SHP77 treated with DMSO at 0.1 percent for 48 hours (cell line): ENCODE measurements at regions not wholly inside any gene's neighbourhood (a gene's known extent, or its start where the extent isn't known, plus 50 kb on each side); places are given as distances from the start of the nearest gene placed in this dataset.

Experiments
- DNase-seq: peaks from one replicate; lab custom pipeline; 2025; lab: John Stamatoyannopoulos, UW

DNA sequence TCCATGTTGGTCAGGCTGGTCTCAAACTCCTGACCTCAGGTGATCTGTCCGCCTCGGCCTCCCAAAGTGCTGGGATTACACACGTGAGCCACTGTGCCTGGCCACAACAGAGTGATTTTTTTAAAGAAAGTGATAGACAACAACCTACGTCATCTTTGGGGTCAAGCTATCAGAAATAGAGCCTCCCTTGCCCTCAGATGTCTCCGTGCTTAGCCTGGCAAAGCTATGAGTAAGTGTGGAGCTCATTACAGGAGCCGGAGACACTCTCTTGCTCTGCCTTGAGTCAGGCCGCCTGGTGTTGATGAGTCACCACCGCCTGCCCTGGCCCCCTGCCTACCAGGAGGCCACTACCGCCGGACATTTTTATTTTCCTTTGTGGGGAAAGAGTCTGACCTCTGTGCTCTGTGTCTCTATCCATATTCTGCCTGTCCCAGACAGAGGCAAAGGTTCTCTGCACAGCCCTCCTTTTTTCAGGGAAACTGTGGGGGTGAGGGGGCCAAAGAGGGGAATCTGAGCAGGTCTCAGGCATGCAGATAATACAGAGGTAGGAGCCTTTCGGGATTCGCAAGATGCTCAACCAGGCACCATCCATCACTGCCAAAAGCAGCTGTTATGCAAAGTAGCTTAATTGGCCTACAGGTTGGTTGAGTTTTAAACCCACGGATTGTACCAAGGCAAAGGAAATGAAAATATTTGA is 123.7 kb upstream of the CPEB4 start:
- peak; percentile 56 for DNase-seq

DNA sequence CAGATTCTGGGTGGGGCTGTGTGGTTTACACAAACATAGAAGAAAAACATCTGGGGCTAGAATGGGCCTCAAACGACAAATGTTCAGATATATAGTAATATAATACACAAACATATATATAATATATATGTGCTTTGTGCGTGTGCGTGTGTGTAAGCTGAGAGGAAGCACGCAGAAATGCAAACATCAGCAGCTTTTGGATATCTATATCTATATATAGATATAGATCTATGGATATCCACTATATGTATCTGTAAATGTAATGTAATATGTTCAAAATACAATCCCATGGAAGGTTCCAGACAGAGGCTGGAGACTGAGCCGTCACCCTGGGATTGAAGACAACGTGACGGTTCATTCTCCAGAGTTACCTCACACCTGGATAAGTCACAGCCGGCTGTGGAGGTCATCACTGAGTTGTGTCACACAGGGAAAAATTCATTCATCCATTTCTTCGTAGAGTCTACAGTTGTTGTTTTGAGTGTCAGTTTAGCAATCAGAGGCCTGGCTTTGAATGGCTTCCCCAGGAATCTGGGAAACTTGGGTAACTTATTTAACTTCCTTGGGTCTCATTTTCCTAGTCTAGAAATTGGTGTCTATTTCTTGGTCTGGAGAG is 123.0 kb upstream of the CPEB4 start:
- no peak for DNase-seq

- DNase-seq: no peak
Measured at GRCh38 chr5:173765661-173766060, 122.5 kb upstream of the CPEB4 start.

DNA sequence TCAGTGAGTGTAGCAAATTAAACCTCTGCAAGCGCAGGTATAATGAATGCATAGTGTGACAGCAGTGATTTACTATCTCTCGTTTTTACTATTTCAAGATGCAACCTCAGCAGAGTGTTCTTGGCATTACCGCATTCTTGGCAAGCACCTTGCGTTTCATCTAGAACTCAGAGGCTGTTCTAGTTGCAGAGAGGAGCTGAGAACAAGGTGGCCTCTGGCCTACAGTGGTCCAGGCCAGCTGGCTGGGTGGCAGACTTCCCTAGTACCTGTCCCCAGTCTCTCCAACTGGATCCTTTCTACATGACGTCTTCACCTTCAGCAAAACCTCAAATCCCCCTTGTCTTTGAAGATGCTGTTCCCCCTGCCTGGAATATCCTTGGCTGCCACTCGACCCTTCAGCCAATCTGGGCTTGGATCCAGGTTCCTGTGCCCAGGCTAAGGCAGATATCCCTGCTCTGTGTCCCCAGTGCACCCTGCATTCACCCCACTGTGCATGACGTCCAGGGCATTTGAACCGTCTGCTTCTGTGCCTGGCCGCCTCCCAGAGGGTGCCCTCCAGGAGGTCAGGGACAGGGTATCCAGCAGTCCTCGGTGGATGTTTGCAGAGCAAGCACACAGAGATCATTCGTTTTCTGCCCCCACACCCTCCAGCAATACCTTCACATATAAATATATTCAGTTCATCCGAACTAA is 120.4 kb upstream of the CPEB4 start:
- no peak for DNase-seq

GRCh38 chr5:173768267-173768806 is 119.8 kb upstream of the CPEB4 start:
- no peak for DNase-seq

DNA sequence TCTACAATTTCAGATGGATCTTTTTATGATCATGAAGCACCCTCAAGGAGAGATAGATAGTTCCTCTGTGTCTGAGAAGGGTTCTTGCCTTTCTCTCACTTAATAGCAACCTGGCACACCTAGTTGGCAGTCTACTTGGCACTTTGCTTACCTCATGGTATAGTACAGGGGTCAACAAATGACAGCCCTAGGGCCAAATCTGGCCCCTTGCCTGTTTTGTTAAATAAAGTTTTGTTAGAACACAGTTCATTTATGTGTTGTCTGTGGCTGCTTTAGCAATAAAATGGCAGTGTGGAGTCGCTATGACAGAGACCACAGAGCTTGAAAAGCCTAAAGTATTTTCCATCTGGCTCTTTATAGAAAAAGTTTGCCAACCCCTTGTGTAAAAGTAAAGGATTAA is 119.3 kb upstream of the CPEB4 start:
- no peak for DNase-seq

DNA sequence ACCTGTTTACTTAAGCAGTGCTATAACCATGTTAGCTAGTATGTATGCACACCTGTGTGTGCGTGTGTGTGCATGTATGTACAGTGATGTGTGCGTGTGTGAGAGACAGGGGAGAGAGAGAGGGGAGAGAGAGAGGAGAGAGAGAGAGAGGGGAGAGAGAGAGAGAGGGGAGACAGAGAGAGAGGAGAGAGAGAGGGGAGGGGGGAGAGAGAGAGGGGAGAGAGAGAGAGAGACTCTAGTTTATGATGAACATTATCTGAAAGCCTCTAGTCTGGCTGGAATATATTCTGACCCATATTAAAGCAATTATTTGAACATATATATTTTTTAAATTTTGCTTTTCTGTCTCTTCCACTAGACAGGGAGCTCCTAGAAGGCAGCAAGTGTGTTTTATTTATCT is 117.5 kb upstream of the CPEB4 start:
- no peak for DNase-seq

GRCh38 chr5:173771121-173771724 is 116.9 kb upstream of the CPEB4 start:
- no peak for DNase-seq

GRCh38 chr5:173771725-173772383 is 116.3 kb upstream of the CPEB4 start:
- DNase-seq: no peak

DNA sequence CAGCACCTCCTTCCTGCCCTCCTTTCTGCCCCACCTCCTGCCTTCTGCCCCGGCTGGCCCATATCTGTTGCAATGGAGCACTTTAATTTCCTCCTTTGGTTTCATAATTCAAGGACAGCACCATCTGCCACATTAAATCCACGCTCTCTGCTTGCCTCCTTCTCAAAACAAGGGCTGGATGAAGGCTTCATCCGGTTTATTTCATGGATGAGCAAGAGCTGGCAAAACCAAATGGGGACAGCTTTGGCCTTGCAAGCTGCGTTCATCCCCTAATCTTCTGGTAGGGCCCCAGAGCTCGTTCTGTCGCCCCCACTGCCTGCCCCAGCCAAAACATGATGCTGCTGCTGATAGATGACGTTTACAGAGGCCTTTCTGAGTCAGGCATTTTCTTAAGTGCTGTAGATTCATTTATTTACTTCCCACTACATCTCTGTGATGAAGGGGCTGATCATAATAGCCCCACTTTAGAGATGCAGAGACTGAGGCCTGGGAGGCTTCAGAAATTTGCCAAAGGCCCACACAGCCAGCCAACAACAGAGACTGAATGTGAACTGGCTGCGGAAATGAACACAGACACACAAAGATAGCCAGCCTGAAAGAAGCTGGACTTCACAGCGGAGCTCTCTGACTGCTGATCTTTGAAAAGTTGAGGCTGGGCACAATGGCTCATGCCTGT is 115.6 kb upstream of the CPEB4 start:
- no peak for DNase-seq

- DNase-seq: no peak
Measured at GRCh38 chr5:173774271-173774761, 113.8 kb upstream of the CPEB4 start.

GRCh38 chr5:173775261-173776197 is 112.6 kb upstream of the CPEB4 start:
- DNase-seq: no peak

DNA sequence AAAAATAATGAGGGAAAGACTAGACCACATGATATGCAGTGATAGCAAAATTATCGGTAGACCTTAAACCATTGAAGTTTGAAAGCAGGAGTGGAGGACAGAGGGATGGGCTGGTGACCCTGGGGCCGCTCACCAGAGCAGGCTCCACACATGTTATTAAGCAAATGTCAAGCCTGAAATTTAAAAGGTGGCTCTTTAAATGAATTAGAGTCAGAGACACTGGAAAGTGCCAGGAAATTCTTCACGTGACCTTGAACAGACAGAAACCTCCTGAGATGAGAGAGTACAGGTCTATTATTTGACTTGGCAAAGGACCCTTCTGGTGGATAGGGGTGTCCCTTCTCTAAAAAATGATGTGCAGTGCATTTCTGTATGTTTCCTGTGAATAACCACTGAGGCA is 111.0 kb upstream of the CPEB4 start:
- DNase-seq: no peak

DNA sequence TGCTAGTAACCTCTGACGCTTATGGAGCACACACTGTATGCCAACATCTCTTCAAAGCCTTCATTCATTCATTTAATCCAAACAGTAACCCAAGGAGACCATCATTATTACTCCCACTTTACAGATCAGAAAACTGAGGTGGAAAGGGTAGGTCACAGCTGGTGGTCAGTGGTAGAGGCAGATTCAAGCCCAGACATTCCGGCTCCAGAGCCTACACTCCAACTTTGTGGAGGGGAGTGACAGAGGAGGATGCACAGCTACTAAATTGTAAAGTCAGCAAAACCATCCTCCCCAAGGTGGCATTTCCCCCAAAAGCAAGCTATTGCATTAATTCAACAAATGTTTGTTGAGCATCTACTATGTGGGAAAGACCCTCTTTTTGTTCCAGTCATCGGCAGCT is 110.5 kb upstream of the CPEB4 start:
- DNase-seq: no peak

GRCh38 chr5:173778152-173778782 is 109.9 kb upstream of the CPEB4 start:
- no peak for DNase-seq

- no peak for DNase-seq
Measured at GRCh38 chr5:173778784-173779304, 109.3 kb upstream of the CPEB4 start.

GRCh38 chr5:173780235-173781234 is 107.6 kb upstream of the CPEB4 start:
- no peak for DNase-seq

DNA sequence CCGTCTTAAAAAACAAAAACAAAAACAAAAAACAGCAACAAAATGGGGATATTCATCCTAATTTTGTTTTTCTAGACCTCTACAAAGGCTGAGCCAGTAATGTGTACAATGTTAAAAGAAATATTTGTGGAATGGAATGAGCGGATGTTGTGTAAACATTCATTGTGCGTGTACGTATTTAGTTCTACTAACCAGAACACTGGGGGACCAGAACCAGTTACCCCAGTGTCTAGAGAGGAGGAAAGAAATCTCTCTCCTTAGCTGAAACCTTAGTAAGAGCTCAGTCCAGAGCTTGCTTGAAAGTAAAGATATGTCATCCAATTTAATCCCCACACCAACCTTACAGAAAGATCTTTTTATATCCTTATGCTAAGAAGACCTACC is 106.7 kb upstream of the CPEB4 start:
- DNase-seq: no peak
